H1 (cell line): ENCODE measurements at regions not wholly inside any gene's neighbourhood (a gene's known extent, or its start where the extent isn't known, plus 50 kb on each side); places are given as distances from the start of the nearest gene placed in this dataset.

ENCODE experiments used
- CTCF ChIA-PET: fragments of 300-600 bp; sonication (Branson Sonifier 250); formaldehyde crosslinking; loops from one replicate; lab custom pipeline; 2021; ENCODE audit not compliant: partially characterized antibody; lab: Charles Lee
- POLR2A ChIA-PET: fragments of 300-600 bp; sonication (Branson Sonifier 250); formaldehyde crosslinking; loops from one replicate; lab custom pipeline; 2021; ENCODE audit warnings: inconsistent platforms; ENCODE audit not compliant: partially characterized antibody; lab: Charles Lee
- DNase-seq, 2 experiments: peaks; one replicate each; pipeline versions ENCODE4 v3.0.0 to v3.0.0-alpha.2; 2010 to 2022; ENCODE audit warnings: low spot score in 2 of 2, low read depth in 1 of 2, mixed read lengths in 1 of 2
- FAIRE-seq: peaks from 2 replicates; lab custom pipeline; 2011; peaks lifted over from hg19 to GRCh38; lab: Jason Lieb, UNC
- H2AFZ ChIP-seq: 2 replicates; pipeline ENCODE4 v1.8.1; 2012; ENCODE audit warnings: low read length, inconsistent platforms
- H2AK5ac ChIP-seq: 2 replicates; pipeline ENCODE4 v1.6.1; 2013; ENCODE audit warnings: low read depth, low read length
- H2BK120ac ChIP-seq: replicated peaks from 2 replicates; pipeline ENCODE3; 2013; ENCODE audit warnings: low read depth, low read length, inconsistent platforms
- H2BK12ac ChIP-seq: 2 replicates; pipeline ENCODE4 v1.6.1; 2013; ENCODE audit warnings: low read depth, low read length
- H2BK15ac ChIP-seq: 2 replicates; pipeline ENCODE4 v1.6.1; 2013; ENCODE audit warnings: low read length
- H2BK20ac ChIP-seq: 2 replicates; pipeline ENCODE4 v1.6.1; 2013; ENCODE audit warnings: low read length
- H2BK5ac ChIP-seq: 2 replicates; pipeline ENCODE4 v1.6.1; 2013; ENCODE audit warnings: low read depth, low read length
- H3K14ac ChIP-seq: 2 replicates; pipeline ENCODE4 v1.6.1; 2013; ENCODE audit warnings: inconsistent platforms; ENCODE audit not compliant: insufficient read length
- H3K18ac ChIP-seq: 2 replicates; pipeline ENCODE4 v1.6.1; 2013; ENCODE audit warnings: low read length; ENCODE audit errors: extremely low read depth
- H3K23ac ChIP-seq: 2 replicates; pipeline ENCODE4 v1.6.1; 2013; ENCODE audit warnings: inconsistent platforms; ENCODE audit not compliant: insufficient read length
- H3K23me2 ChIP-seq: 2 replicates; pipeline ENCODE4 v1.6.1; 2013; ENCODE audit warnings: low read depth, low read length
- H3K27ac ChIP-seq: 2 replicates; pipeline ENCODE4 v1.6.1; 2011; ENCODE audit warnings: low read depth, low read length, inconsistent platforms
- H3K27me3 ChIP-seq, 4 experiments: replicated peaks in 1 of 4; 1 replicate in 1 of 4; 2 replicates in 3 of 4; pipeline versions ENCODE4 v1.6.1 to v1.8.1; 2011 to 2013; ENCODE audit warnings: low read length in 3 of 4, mild to moderate bottlenecking in 3 of 4, inconsistent platforms in 2 of 4, mixed read lengths in 2 of 4, moderate library complexity in 1 of 4; ENCODE audit not compliant: control insufficient read depth in 3 of 4, insufficient read depth in 3 of 4; ENCODE audit errors: extremely low read depth in 1 of 4
- H3K36me3 ChIP-seq, 4 experiments: 2 replicates each; pipeline versions ENCODE4 v1.6.1 to v1.8.1; 2011 to 2013; ENCODE audit warnings: mild to moderate bottlenecking in 4 of 4, low read length in 3 of 4, moderate library complexity in 2 of 4, control low read depth in 1 of 4, inconsistent platforms in 1 of 4; ENCODE audit not compliant: insufficient read depth in 4 of 4, control insufficient read depth in 2 of 4
- H3K4ac ChIP-seq: replicated peaks from 2 replicates; pipeline ENCODE3; 2013; ENCODE audit warnings: low read length, low read depth, mixed read lengths, inconsistent platforms; ENCODE audit not compliant: insufficient read length
- H3K4me1 ChIP-seq, 4 experiments: replicated peaks in 1 of 4; 1 replicate in 1 of 4; 2 replicates in 3 of 4; pipeline versions ENCODE4 v1.6.1 to v1.8.1; 2011 to 2013; ENCODE audit warnings: low read length in 3 of 4, inconsistent platforms in 2 of 4, mixed read lengths in 1 of 4; ENCODE audit not compliant: insufficient read depth in 4 of 4, control insufficient read depth in 3 of 4
- H3K4me2 ChIP-seq, 2 experiments: 2 replicates each; pipeline versions ENCODE4 v1.6.1 to v1.8.1; 2011 to 2013; ENCODE audit warnings: low read depth in 2 of 2, low read length in 2 of 2, control low read depth in 1 of 2, inconsistent platforms in 1 of 2, mild to moderate bottlenecking in 1 of 2; ENCODE audit not compliant: insufficient read depth in 1 of 2
- H3K4me3 ChIP-seq, 4 experiments: fragments of 200-600, 300-600 bp in 1 of 4; sonication (generic), shearing (Covaris generic), sonication (Bioruptor Twin) in 1 of 4; 2 replicates each; pipeline versions ENCODE4 v1.5.1 to v1.8.1; 2011 to 2016; ENCODE audit warnings: low read length in 4 of 4, low read depth in 3 of 4, control low read depth in 2 of 4, inconsistent platforms in 2 of 4, mild to moderate bottlenecking in 2 of 4, mixed read lengths in 1 of 4, moderate library complexity in 1 of 4; ENCODE audit not compliant: insufficient read depth in 2 of 4; ENCODE audit errors: extremely low read depth in 1 of 4
- H3K56ac ChIP-seq: replicated peaks from 2 replicates; pipeline ENCODE3; 2013; ENCODE audit warnings: low read depth, mild to moderate bottlenecking, mixed read lengths, low read length, inconsistent platforms; ENCODE audit not compliant: insufficient read length
- H3K79me1 ChIP-seq: 2 replicates; pipeline ENCODE4 v1.6.1; 2013; ENCODE audit warnings: low read depth, low read length, control low read depth
- H3K79me2 ChIP-seq, 2 experiments: 2 replicates each; pipeline versions ENCODE4 v1.6.1 to v1.8.1; 2012 to 2013; ENCODE audit warnings: low read length in 2 of 2, mild to moderate bottlenecking in 2 of 2, inconsistent platforms in 1 of 2; ENCODE audit not compliant: insufficient read depth in 2 of 2, control insufficient read depth in 1 of 2
- H3K9ac ChIP-seq, 4 experiments: replicated peaks in 1 of 4; 1 replicate in 1 of 4; 2 replicates in 3 of 4; pipeline versions ENCODE4 v1.6.1 to v1.8.1; 2011 to 2013; ENCODE audit warnings: low read depth in 3 of 4, low read length in 3 of 4, control low read depth in 2 of 4, mild to moderate bottlenecking in 2 of 4, moderate library complexity in 2 of 4, inconsistent platforms in 1 of 4; ENCODE audit errors: extremely low read depth in 1 of 4
- H3K9me3 ChIP-seq, 2 experiments: 2 replicates each; pipeline versions ENCODE4 v1.6.1 to v1.8.1; 2012 to 2013; ENCODE audit warnings: mild to moderate bottlenecking in 2 of 2, moderate library complexity in 2 of 2, control low read depth in 1 of 2, inconsistent platforms in 1 of 2, low read depth in 1 of 2, low read length in 1 of 2, mixed read lengths in 1 of 2; ENCODE audit not compliant: insufficient read depth in 2 of 2
- H4K20me1 ChIP-seq, 2 experiments: replicated peaks in 1 of 2; 2 replicates each; pipeline versions ENCODE3 to v1.8.1; 2011 to 2013; ENCODE audit warnings: inconsistent platforms in 2 of 2, low read length in 2 of 2, mild to moderate bottlenecking in 1 of 2; ENCODE audit not compliant: insufficient read depth in 2 of 2, control insufficient read depth in 1 of 2
- H4K5ac ChIP-seq: 2 replicates; pipeline ENCODE4 v1.6.1; 2013; ENCODE audit warnings: low read length, low read depth, mixed read lengths, inconsistent platforms; ENCODE audit not compliant: insufficient read length
- H4K8ac ChIP-seq: 2 replicates; pipeline ENCODE4 v1.8.0; 2013; ENCODE audit warnings: mild to moderate bottlenecking, moderate library complexity, low read length, inconsistent platforms; ENCODE audit not compliant: insufficient read depth; ENCODE audit errors: extremely low read depth
- H4K91ac ChIP-seq: replicated peaks from 2 replicates; pipeline ENCODE3; 2013; ENCODE audit warnings: low read length, mixed read lengths, inconsistent platforms; ENCODE audit not compliant: insufficient read length
- JUN ChIP-seq: IDR thresholded peaks from 2 replicates; pipeline ENCODE4 v1.6.1; 2011; ENCODE audit warnings: low read depth, mild to moderate bottlenecking, improper control_type of control experiment, low read length
- KDM5A ChIP-seq: fragments of 200-600 bp; IDR thresholded peaks from 2 replicates; pipeline ENCODE4 v1.7.1; 2012; ENCODE audit warnings: mild to moderate bottlenecking, low read length, inconsistent platforms, mixed read lengths
- PHF8 ChIP-seq: fragments of 200-600 bp; sonication (generic); conservative IDR thresholded peaks from 2 replicates; pipeline ENCODE4 v1.7.1; 2012; ENCODE audit warnings: low read depth, mild to moderate bottlenecking, inconsistent platforms, low read length, moderate library complexity
- SP4 ChIP-seq: IDR thresholded peaks from 2 replicates; pipeline ENCODE4 v1.6.1; 2012; ENCODE audit warnings: low read length, inconsistent platforms
- WGBS, 2 experiments: shearing (Covaris generic) in 1 of 2; methylation state at CpG; one replicate each; pipeline versions ENCODE4 v1.1.6 to v1.1.7; 2013 to 2015; ENCODE audit warnings: low lambda C conversion rate in 2 of 2, mixed read lengths in 2 of 2, inconsistent platforms in 1 of 2, low coverage in 1 of 2, missing lambda C conversion rate in 1 of 2; ENCODE audit not compliant: insufficient replicate concordance in 2 of 2, insufficient coverage in 1 of 2, insufficient read length in 1 of 2; ENCODE audit errors: extremely low coverage in 1 of 2, missing lambda C conversion rate in 1 of 2; 5-methylcytosine and 5-hydroxymethylcytosine counted together

- Histone ChIP-seq H4K5ac (no peak overlapping the region), H3K23me2 (no peaks in the 10 kb centered on the region), H2BK5ac (no peak overlapping the region), H3K9ac (no peak overlapping the region), H2AFZ (no peak overlapping the region), H3K36me3 (no peaks in the 10 kb centered on the region), H2BK20ac (no peak overlapping the region), H3K14ac (no peak overlapping the region), H3K79me2 (no peaks in the 10 kb centered on the region), H3K4me3 (no peak overlapping the region), H2BK12ac (no peak overlapping the region), H2BK120ac (no peak overlapping the region), H4K91ac (no peak overlapping the region), H3K9me3 (no peaks in the 10 kb centered on the region), H3K27ac (no peak overlapping the region), H3K18ac (no peak overlapping the region), H4K8ac (no peak overlapping the region), H3K23ac (no peak overlapping the region), H3K4ac (no peak overlapping the region), H3K27me3 (no peaks in the 10 kb centered on the region), H2BK15ac (no peak overlapping the region), H4K20me1 (no peaks in the 10 kb centered on the region), H3K4me2 (no peak overlapping the region), H2AK5ac (no peak overlapping the region), H3K56ac (no peak overlapping the region), H3K79me1 (no peaks in the 10 kb centered on the region), H3K4me1 (no peaks in the 10 kb centered on the region)
- WGBS, 2 experiments, result 95% methylated on average over 2 of the region's 2 CpGs; no CpG with 5 or more reads in 1 of the 2 experiments
- ChIA-PET POLR2A (no interaction called here), CTCF (no interaction called here)
- DNase-seq (no peak), FAIRE-seq (no peak)
- TF ChIP-seq KDM5A (no peak), SP4 (no peak), JUN (no peak), PHF8 (no peak)
These were observed 850.9 kb downstream of the USP25 start for GRCh38 chr21:16580661-16581060.
